ENCODE measurements at regions not wholly inside any gene's neighbourhood (a gene's known extent, or its start where the extent isn't known, plus 50 kb on each side); places are given as distances from the start of the nearest gene placed in this dataset.
"Not testable (repeated sequence)": the region's sequence is repeated elsewhere in the genome, so short reads cannot be mapped to it uniquely, and the experiment has no call there.

- H3K4me1 ChIP-seq (ENCODE audit: control insufficient read depth in 2 of 2, insufficient read depth in 1 of 2, low read depth in 1 of 2, low read length in 2 of 2), result peaks cover 0 to 11% of the 10 kb centered on the region in 2 donors
- no peaks in the 10 kb centered on the region for H3K9me3 ChIP-seq (replicated peaks in 1 of 2; ENCODE audit: control insufficient read depth in 2 of 2, insufficient read depth in 1 of 2, low read depth in 1 of 2, low read length in 2 of 2)
- no peak for DNase-seq (ENCODE audit: low spot score)
- H2BK120ac ChIP-seq (ENCODE audit: low read depth, low read length), result no peak overlapping the region
- no peak overlapping the region for H3K4me3 ChIP-seq (ENCODE audit: low read length in 2 of 2)
- no CpG with 5 or more reads among the region's 3 CpGs for WGBS, 2 donors (ENCODE audit: extremely low coverage in 2 of 2, insufficient read length in 2 of 2, insufficient replicate concordance in 1 of 2)
- no peak overlapping the region for H3K18ac ChIP-seq (ENCODE audit: low read length)
- no peak overlapping the region for H4K8ac ChIP-seq (ENCODE audit: low read depth, low read length)
- H3K27me3 ChIP-seq (ENCODE audit: control insufficient read depth in 3 of 3, insufficient read depth in 3 of 3, low read depth in 1 of 3, low read length in 3 of 3), result no peaks in the 10 kb centered on the region
- no peak overlapping the region for H2AFZ ChIP-seq (ENCODE audit: low read length)
- H2BK15ac ChIP-seq (ENCODE audit: low read length), result no peak overlapping the region
- H3K27ac ChIP-seq (replicated peaks; ENCODE audit: low read length), result no peak overlapping the region
- H4K91ac ChIP-seq (ENCODE audit: low read depth, low read length, poor library complexity), result no peak overlapping the region
- H3K79me1 ChIP-seq (ENCODE audit: low read depth, low read length), result no peaks in the 10 kb centered on the region
- no peak overlapping the region for H3K14ac ChIP-seq (ENCODE audit: low read length)
- H2AK5ac ChIP-seq (ENCODE audit: low read depth, low read length), result no peak overlapping the region
- H2BK5ac ChIP-seq (ENCODE audit: low read length), result no peak overlapping the region
- H2BK12ac ChIP-seq (ENCODE audit: low read length), result no peak overlapping the region
- H3K36me3 ChIP-seq (replicated peaks in 1 of 2; ENCODE audit: control insufficient read depth in 2 of 2, insufficient read depth in 2 of 2, low read length in 2 of 2), result no peaks in the 10 kb centered on the region
- no peak overlapping the region for H3K9ac ChIP-seq (ENCODE audit: low read depth, low read length, poor library complexity)
- no peak overlapping the region for H3K4me2 ChIP-seq (ENCODE audit: insufficient read depth, low read length, poor library complexity, severe bottlenecking)
- no peak overlapping the region for H3K23ac ChIP-seq (ENCODE audit: low read depth, low read length, poor library complexity)
- no peak overlapping the region for H3K4ac ChIP-seq (ENCODE audit: low read length)
Observed at GRCh38 chrX:80578517-80579105, 158.4 kb downstream of the TENT5D start.

- H2AFZ ChIP-seq (ENCODE audit: low read length); H4K8ac ChIP-seq (ENCODE audit: low read depth, low read length); H3K27ac ChIP-seq (replicated peaks; ENCODE audit: low read length); H3K9me3 ChIP-seq (replicated peaks in 1 of 2; ENCODE audit: control insufficient read depth in 2 of 2, insufficient read depth in 1 of 2, low read depth in 1 of 2, low read length in 2 of 2); H2BK120ac ChIP-seq (ENCODE audit: low read depth, low read length); H3K27me3 ChIP-seq (ENCODE audit: control insufficient read depth in 3 of 3, insufficient read depth in 3 of 3, low read depth in 1 of 3, low read length in 3 of 3); H3K9ac ChIP-seq (ENCODE audit: low read depth, low read length, poor library complexity); H3K4me3 ChIP-seq (ENCODE audit: low read length in 2 of 2); H3K4me2 ChIP-seq (ENCODE audit: insufficient read depth, low read length, poor library complexity, severe bottlenecking); H3K18ac ChIP-seq (ENCODE audit: low read length); H3K79me1 ChIP-seq (ENCODE audit: low read depth, low read length); H4K91ac ChIP-seq (ENCODE audit: low read depth, low read length, poor library complexity); H2BK12ac ChIP-seq (ENCODE audit: low read length); H3K14ac ChIP-seq (ENCODE audit: low read length); H2BK15ac ChIP-seq (ENCODE audit: low read length); DNase-seq (ENCODE audit: low spot score); H2BK5ac ChIP-seq (ENCODE audit: low read length); H3K36me3 ChIP-seq (replicated peaks in 1 of 2; ENCODE audit: control insufficient read depth in 2 of 2, insufficient read depth in 2 of 2, low read length in 2 of 2); H3K23ac ChIP-seq (ENCODE audit: low read depth, low read length, poor library complexity); H3K4me1 ChIP-seq (ENCODE audit: control insufficient read depth in 2 of 2, insufficient read depth in 1 of 2, low read depth in 1 of 2, low read length in 2 of 2); H2AK5ac ChIP-seq (ENCODE audit: low read depth, low read length); H3K4ac ChIP-seq (ENCODE audit: low read length): not testable (repeated sequence)
- no CpG with 5 or more reads among the region's 30 CpGs for WGBS, 2 donors (ENCODE audit: extremely low coverage in 2 of 2, insufficient read length in 2 of 2, insufficient replicate concordance in 1 of 2)
Observed at GRCh38 chrX:80590992-80591391, 170.7 kb downstream of the TENT5D start.

- H3K27me3 ChIP-seq (ENCODE audit: control insufficient read depth in 3 of 3, insufficient read depth in 3 of 3, low read depth in 1 of 3, low read length in 3 of 3), result no peaks in the 10 kb centered on the region
- no peaks in the 10 kb centered on the region for H3K79me1 ChIP-seq (ENCODE audit: low read depth, low read length)
- H3K4ac ChIP-seq (ENCODE audit: low read length), result no peak overlapping the region
- H3K9me3 ChIP-seq (replicated peaks in 1 of 2; ENCODE audit: control insufficient read depth in 2 of 2, insufficient read depth in 1 of 2, low read depth in 1 of 2, low read length in 2 of 2), result no peaks in the 10 kb centered on the region
- H2BK120ac ChIP-seq (ENCODE audit: low read depth, low read length), result no peak overlapping the region
- no peak overlapping the region for H2BK15ac ChIP-seq (ENCODE audit: low read length)
- H3K9ac ChIP-seq (ENCODE audit: low read depth, low read length, poor library complexity), result no peak overlapping the region
- no peaks in the 10 kb centered on the region for H3K36me3 ChIP-seq (replicated peaks in 1 of 2; ENCODE audit: control insufficient read depth in 2 of 2, insufficient read depth in 2 of 2, low read length in 2 of 2)
- H2AK5ac ChIP-seq (ENCODE audit: low read depth, low read length), result no peak overlapping the region
- H3K4me1 ChIP-seq (ENCODE audit: control insufficient read depth in 2 of 2, insufficient read depth in 1 of 2, low read depth in 1 of 2, low read length in 2 of 2), result peaks cover 0 to 5% of the 10 kb centered on the region in 2 donors
- no peak overlapping the region for H2BK12ac ChIP-seq (ENCODE audit: low read length)
- no peak overlapping the region for H4K91ac ChIP-seq (ENCODE audit: low read depth, low read length, poor library complexity)
- no peak overlapping the region for H3K27ac ChIP-seq (replicated peaks; ENCODE audit: low read length)
- no peak overlapping the region for H2AFZ ChIP-seq (ENCODE audit: low read length)
- no CpG with 5 or more reads among the region's 7 CpGs for WGBS, 2 donors (ENCODE audit: extremely low coverage in 2 of 2, insufficient read length in 2 of 2, insufficient replicate concordance in 1 of 2)
- no peak overlapping the region for H3K18ac ChIP-seq (ENCODE audit: low read length)
- H3K4me3 ChIP-seq (ENCODE audit: low read length in 2 of 2), result no peak overlapping the region
- H3K14ac ChIP-seq (ENCODE audit: low read length), result no peak overlapping the region
- H3K23ac ChIP-seq (ENCODE audit: low read depth, low read length, poor library complexity), result no peak overlapping the region
- DNase-seq (ENCODE audit: low spot score), result no peak
- no peak overlapping the region for H4K8ac ChIP-seq (ENCODE audit: low read depth, low read length)
- no peak overlapping the region for H2BK5ac ChIP-seq (ENCODE audit: low read length)
- H3K4me2 ChIP-seq (ENCODE audit: insufficient read depth, low read length, poor library complexity, severe bottlenecking), result no peak overlapping the region
Observed at GRCh38 chrX:80602036-80602860, 182.0 kb downstream of the TENT5D start.
